ENCODE measurements at regions not wholly inside any gene's neighbourhood (a gene's known extent, or its start where the extent isn't known, plus 50 kb on each side); places are given as distances from the start of the nearest gene placed in this dataset.

DNA sequence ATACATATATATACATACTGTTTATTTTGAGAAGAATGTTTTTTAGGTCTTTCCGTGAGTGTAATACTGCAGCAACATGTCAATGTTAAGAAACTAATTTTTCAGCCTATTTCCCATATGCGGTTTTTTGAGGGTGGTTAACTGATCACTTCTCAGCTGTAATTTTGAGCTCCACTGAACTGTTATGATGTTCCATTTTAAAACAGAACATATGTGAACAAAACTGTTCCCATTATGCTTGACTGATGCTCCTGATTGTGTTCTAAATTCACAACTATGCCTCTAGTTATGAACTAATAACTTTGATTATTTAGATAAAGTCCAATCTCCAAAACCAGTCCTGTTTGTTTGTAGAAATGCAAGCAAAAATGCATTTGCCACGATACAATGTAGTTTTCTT, 511.2 kb upstream of the FSIP2 start:
- H3K36me3 ChIP-seq (ENCODE audit: insufficient read depth, low read length): no peaks in the 10 kb centered on the region
- no peak overlapping the region for H3K4me3 ChIP-seq (ENCODE audit: low read depth, low read length, poor library complexity, severe bottlenecking)
- H3K4me2 ChIP-seq (ENCODE audit: low read length): no peak overlapping the region
- BruUV-seq (replicated peaks): no TSS peak
- TF ChIP-seq, protein P1, sequence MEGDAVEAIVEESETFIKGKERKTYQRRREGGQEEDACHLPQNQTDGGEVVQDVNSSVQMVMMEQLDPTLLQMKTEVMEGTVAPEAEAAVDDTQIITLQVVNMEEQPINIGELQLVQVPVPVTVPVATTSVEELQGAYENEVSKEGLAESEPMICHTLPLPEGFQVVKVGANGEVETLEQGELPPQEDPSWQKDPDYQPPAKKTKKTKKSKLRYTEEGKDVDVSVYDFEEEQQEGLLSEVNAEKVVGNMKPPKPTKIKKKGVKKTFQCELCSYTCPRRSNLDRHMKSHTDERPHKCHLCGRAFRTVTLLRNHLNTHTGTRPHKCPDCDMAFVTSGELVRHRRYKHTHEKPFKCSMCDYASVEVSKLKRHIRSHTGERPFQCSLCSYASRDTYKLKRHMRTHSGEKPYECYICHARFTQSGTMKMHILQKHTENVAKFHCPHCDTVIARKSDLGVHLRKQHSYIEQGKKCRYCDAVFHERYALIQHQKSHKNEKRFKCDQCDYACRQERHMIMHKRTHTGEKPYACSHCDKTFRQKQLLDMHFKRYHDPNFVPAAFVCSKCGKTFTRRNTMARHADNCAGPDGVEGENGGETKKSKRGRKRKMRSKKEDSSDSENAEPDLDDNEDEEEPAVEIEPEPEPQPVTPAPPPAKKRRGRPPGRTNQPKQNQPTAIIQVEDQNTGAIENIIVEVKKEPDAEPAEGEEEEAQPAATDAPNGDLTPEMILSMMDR (conservative IDR thresholded peaks at IDR 0.05; ENCODE audit: low read length): no peak
- TF ChIP-seq EZH2phosphoT487 (IDR thresholded peaks at IDR 0.05; ENCODE audit: borderline replicate concordance, low read depth, low read length): no peak
- no peaks in the 10 kb centered on the region for H3K9me3 ChIP-seq (ENCODE audit: low read length)
- no peak overlapping the region for H3K27ac ChIP-seq (ENCODE audit: low read depth, low read length, poor library complexity, severe bottlenecking)
- ChIA-PET CTCF (ENCODE audit: unreplicated experiment) (no interaction called here), POLR2A (no interaction called here)
- DNase-seq (ENCODE audit: low spot score): no peak
- intact Hi-C loops (cut with micrococcal nuclease; ENCODE audit: unreplicated experiment): no loop called here
- H4K20me1 ChIP-seq (ENCODE audit: insufficient read depth, low read length): no peaks in the 10 kb centered on the region
- H3K79me2 ChIP-seq (ENCODE audit: insufficient read depth, low read depth, low read length): no peaks in the 10 kb centered on the region
- H3K9me2 ChIP-seq (ENCODE audit: insufficient read depth, low read length): no peaks in the 10 kb centered on the region
- no peaks in the 10 kb centered on the region for H3K4me1 ChIP-seq (ENCODE audit: insufficient read depth, low read length, poor library complexity, severe bottlenecking)
- H2AFZ ChIP-seq (ENCODE audit: low read length): no peak overlapping the region

DNA sequence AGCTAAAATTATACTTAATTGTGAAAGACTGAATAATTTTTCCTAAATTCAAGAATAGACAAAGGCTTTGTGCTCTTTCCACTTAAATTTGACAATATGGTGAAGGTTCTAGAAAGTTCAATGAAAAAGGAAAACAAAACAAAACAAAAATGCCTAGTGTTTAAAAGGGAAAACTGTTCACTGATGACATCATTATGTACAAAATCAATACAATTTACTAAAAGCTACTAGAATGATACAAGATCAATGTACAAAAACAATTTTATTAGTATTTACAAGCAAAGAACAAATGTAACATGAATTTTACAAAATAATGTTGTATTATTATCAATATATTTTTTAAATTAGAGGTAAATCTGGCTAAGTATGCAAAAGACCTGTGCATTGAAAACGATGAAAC, 499.1 kb upstream of the FSIP2 start:
- no peaks in the 10 kb centered on the region for H4K20me1 ChIP-seq (ENCODE audit: insufficient read depth, low read length)
- POLR2A ChIA-PET: interaction anchor here (0.7 to 0.8 kb wide), 3 partner anchors 207 to 964 kb away, joined by 3 read pairs; no protein-coding TSS in a partner anchor
- intact Hi-C loops (cut with micrococcal nuclease; ENCODE audit: unreplicated experiment): no loop called here
- H3K4me2 ChIP-seq (ENCODE audit: low read length): no peak overlapping the region
- no peak overlapping the region for H2AFZ ChIP-seq (ENCODE audit: low read length)
- CTCF ChIA-PET (ENCODE audit: unreplicated experiment): no interaction called here
- no peaks in the 10 kb centered on the region for H3K4me1 ChIP-seq (ENCODE audit: insufficient read depth, low read length, poor library complexity, severe bottlenecking)
- H3K36me3 ChIP-seq (ENCODE audit: insufficient read depth, low read length): no peaks in the 10 kb centered on the region
- no peaks in the 10 kb centered on the region for H3K9me2 ChIP-seq (ENCODE audit: insufficient read depth, low read length)
- TF ChIP-seq EZH2phosphoT487 (IDR thresholded peaks at IDR 0.05; ENCODE audit: borderline replicate concordance, low read depth, low read length): no peak
- TF ChIP-seq, protein P1 (conservative IDR thresholded peaks at IDR 0.05; ENCODE audit: low read length): no peak
- no peak overlapping the region for H3K27ac ChIP-seq (ENCODE audit: low read depth, low read length, poor library complexity, severe bottlenecking)
- BruUV-seq (replicated peaks): no TSS peak
- DNase-seq (ENCODE audit: low spot score): no peak
- H3K79me2 ChIP-seq (ENCODE audit: insufficient read depth, low read depth, low read length): no peaks in the 10 kb centered on the region
- no peaks in the 10 kb centered on the region for H3K9me3 ChIP-seq (ENCODE audit: low read length)
- H3K4me3 ChIP-seq (ENCODE audit: low read depth, low read length, poor library complexity, severe bottlenecking): no peak overlapping the region

DNA sequence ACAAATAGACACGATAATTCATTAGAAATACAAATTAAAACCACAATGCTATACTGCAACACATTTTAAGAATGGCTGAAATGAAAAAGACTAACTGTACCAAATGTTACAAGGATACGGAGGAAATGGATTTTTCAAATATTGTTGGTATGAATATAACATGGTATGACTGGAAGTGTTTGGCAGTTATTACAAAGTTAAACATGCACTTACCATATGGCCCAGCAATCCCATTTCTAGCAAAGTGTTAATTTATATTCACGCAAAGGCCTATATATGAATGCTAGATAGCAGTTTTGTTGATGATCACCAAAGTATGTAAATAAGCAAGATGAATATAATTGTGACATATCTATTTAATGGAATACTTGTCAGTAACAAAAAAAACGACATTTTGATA, 497.8 kb upstream of the FSIP2 start:
- TF ChIP-seq EZH2phosphoT487 (IDR thresholded peaks at IDR 0.05; ENCODE audit: borderline replicate concordance, low read depth, low read length): no peak
- TF ChIP-seq, protein P1 (conservative IDR thresholded peaks at IDR 0.05; ENCODE audit: low read length): no peak
- ChIA-PET POLR2A (no interaction called here), CTCF (ENCODE audit: unreplicated experiment) (no interaction called here)
- H3K79me2 ChIP-seq (ENCODE audit: insufficient read depth, low read depth, low read length): no peaks in the 10 kb centered on the region
- no peaks in the 10 kb centered on the region for H3K4me1 ChIP-seq (ENCODE audit: insufficient read depth, low read length, poor library complexity, severe bottlenecking)
- intact Hi-C loops (cut with micrococcal nuclease; ENCODE audit: unreplicated experiment): no loop called here
- no peak overlapping the region for H2AFZ ChIP-seq (ENCODE audit: low read length)
- H3K4me3 ChIP-seq (ENCODE audit: low read depth, low read length, poor library complexity, severe bottlenecking): no peak overlapping the region
- no TSS peak for BruUV-seq (replicated peaks)
- H3K9me3 ChIP-seq (ENCODE audit: low read length): no peaks in the 10 kb centered on the region
- no peaks in the 10 kb centered on the region for H3K36me3 ChIP-seq (ENCODE audit: insufficient read depth, low read length)
- no peak overlapping the region for H3K27ac ChIP-seq (ENCODE audit: low read depth, low read length, poor library complexity, severe bottlenecking)
- no peak overlapping the region for H3K4me2 ChIP-seq (ENCODE audit: low read length)
- H4K20me1 ChIP-seq (ENCODE audit: insufficient read depth, low read length): no peaks in the 10 kb centered on the region
- no peak for DNase-seq (ENCODE audit: low spot score)
- no peaks in the 10 kb centered on the region for H3K9me2 ChIP-seq (ENCODE audit: insufficient read depth, low read length)
